GM23248 (cell line): ENCODE measurements at regions not wholly inside any gene's neighbourhood (a gene's known extent, or its start where the extent isn't known, plus 50 kb on each side); places are given as distances from the start of the nearest gene placed in this dataset.

Experiments
- EZH2 ChIP-seq: fragments of 200-600 bp; sonication (generic); IDR thresholded peaks from 2 replicates; pipeline ENCODE4 v1.6.1; 2018; ENCODE audit warnings: antibody characterized with exemption, mild to moderate bottlenecking; ENCODE audit not compliant: insufficient read depth, poor library complexity, severe bottlenecking
- EZH2phosphoT487 ChIP-seq: fragments of 200-600 bp; sonication (generic); IDR thresholded peaks from 2 replicates; pipeline ENCODE4 v1.6.1; 2018; ENCODE audit warnings: antibody characterized with exemption, moderate library complexity, mild to moderate bottlenecking, low read depth; ENCODE audit not compliant: insufficient read depth

- TF ChIP-seq EZH2 (no peak), EZH2phosphoT487 (no peak)
Measured at GRCh38 chr16:13325396-13325795, 424.0 kb downstream of the SHISA9 start.
